ENCODE measurements at regions not wholly inside any gene's neighbourhood (a gene's known extent, or its start where the extent isn't known, plus 50 kb on each side); places are given as distances from the start of the nearest gene placed in this dataset.

- Mint-ChIP-seq H3K4me3 (no peak overlapping the region), H3K36me3 (0 out of 2 replicates have a peak, but pooled peaks cover 3% of the 10 kb centered on the region), H3K27ac (no peak overlapping the region), H3K27me3 (ENCODE audit: low read depth) (no peaks in the 10 kb centered on the region), H3K4me1 (no peaks in the 10 kb centered on the region), H3K9me3 (peaks cover 5% of the 10 kb centered on the region)
- CTCF ChIA-PET: no interaction called here
- POLR2A ChIA-PET: no interaction called here
- no peak for DNase-seq (ENCODE audit: low spot score)
- no peak for ATAC-seq
- TF ChIP-seq NFYB (CRISPR knock-in tag; conservative IDR thresholded peaks at IDR 0.05; ENCODE audit: low read depth) (no peak), GTF2I (CRISPR knock-in tag; conservative IDR thresholded peaks at IDR 0.05) (no peak), ZNF317 (CRISPR knock-in tag; IDR thresholded peaks at IDR 0.05; ENCODE audit: borderline replicate concordance, low read depth) (no peak), ZBTB43 (CRISPR knock-in tag; IDR thresholded peaks at IDR 0.05) (no peak), ZNF232 (CRISPR knock-in tag; IDR thresholded peaks at IDR 0.05) (no peak), E2F5 (CRISPR knock-in tag; IDR thresholded peaks at IDR 0.05) (no peak), ESRRA (CRISPR knock-in tag; IDR thresholded peaks at IDR 0.05; ENCODE audit: borderline replicate concordance) (no peak), TP53 (CRISPR knock-in tag; IDR thresholded peaks at IDR 0.05) (no peak), TEAD4 (CRISPR knock-in tag; IDR thresholded peaks at IDR 0.05) (no peak), JUN (CRISPR knock-in tag; IDR thresholded peaks at IDR 0.05) (no peak), ATF2 (CRISPR knock-in tag; IDR thresholded peaks at IDR 0.05; ENCODE audit: borderline replicate concordance, low read depth) (no peak), IRF2 (CRISPR knock-in tag; IDR thresholded peaks at IDR 0.05; ENCODE audit: borderline replicate concordance, low read depth) (no peak), OVOL2 (CRISPR knock-in tag; IDR thresholded peaks at IDR 0.05; ENCODE audit: borderline replicate concordance) (no peak), GABPB1 (CRISPR knock-in tag; IDR thresholded peaks at IDR 0.05) (no peak)
- TF ChIP-seq, protein P1, sequence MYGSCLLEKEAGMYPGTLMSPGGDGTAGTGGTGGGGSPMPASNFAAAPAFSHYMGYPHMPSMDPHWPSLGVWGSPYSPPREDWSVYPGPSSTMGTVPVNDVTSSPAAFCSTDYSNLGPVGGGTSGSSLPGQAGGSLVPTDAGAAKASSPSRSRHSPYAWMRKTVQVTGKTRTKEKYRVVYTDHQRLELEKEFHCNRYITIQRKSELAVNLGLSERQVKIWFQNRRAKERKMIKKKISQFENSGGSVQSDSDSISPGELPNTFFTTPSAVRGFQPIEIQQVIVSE (CRISPR knock-in tag; IDR thresholded peaks at IDR 0.05; ENCODE audit: borderline replicate concordance): no peak
- TF ChIP-seq, protein P2, sequence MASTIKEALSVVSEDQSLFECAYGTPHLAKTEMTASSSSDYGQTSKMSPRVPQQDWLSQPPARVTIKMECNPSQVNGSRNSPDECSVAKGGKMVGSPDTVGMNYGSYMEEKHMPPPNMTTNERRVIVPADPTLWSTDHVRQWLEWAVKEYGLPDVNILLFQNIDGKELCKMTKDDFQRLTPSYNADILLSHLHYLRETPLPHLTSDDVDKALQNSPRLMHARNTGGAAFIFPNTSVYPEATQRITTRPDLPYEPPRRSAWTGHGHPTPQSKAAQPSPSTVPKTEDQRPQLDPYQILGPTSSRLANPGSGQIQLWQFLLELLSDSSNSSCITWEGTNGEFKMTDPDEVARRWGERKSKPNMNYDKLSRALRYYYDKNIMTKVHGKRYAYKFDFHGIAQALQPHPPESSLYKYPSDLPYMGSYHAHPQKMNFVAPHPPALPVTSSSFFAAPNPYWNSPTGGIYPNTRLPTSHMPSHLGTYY (CRISPR knock-in tag; IDR thresholded peaks at IDR 0.05): no peak
Measured at GRCh38 chr5:157978061-157978460, 119.1 kb upstream of the CLINT1 start.

DNA sequence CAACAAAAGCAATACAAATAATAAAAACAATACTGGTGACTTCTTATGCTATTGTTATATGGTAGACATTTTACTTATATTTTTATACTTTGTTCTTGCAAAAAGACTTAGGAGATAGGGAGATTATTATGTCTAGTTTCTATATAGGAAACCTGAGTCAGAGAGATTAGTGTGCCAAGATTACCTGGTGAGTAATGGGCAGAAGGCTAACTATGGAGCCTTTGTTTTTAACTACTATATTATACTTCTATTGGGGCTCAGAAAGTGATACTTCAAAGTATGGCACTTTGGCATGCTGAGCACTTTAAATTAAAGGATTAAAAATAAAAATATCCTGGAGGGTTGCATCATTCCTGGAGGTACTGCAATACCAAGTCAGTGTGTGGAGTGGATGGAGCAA lies 117.5 kb upstream of the CLINT1 start:
- Mint-ChIP-seq H3K36me3 (no peaks in the 10 kb centered on the region), H3K4me3 (no peak overlapping the region), H3K27ac (no peak overlapping the region), H3K9me3 (no peaks in the 10 kb centered on the region), H3K4me1 (peaks cover 8% of the 10 kb centered on the region), H3K27me3 (ENCODE audit: low read depth) (no peaks in the 10 kb centered on the region)
- ATAC-seq (no peak), DNase-seq (ENCODE audit: low spot score) (no peak)
- ChIA-PET CTCF (interaction anchor here (1.0 to 1.1 kb wide), 2 partner anchors 18 to 27 kb away, joined by 3 read pairs; no protein-coding TSS in a partner anchor), POLR2A (no interaction called here)
- TF ChIP-seq ARID4B (CRISPR knock-in tag; IDR thresholded peaks at IDR 0.05; ENCODE audit: borderline replicate concordance): no peak
- no peak for TF ChIP-seq GABPB1 (CRISPR knock-in tag; IDR thresholded peaks at IDR 0.05)
- TF ChIP-seq, protein P3, sequence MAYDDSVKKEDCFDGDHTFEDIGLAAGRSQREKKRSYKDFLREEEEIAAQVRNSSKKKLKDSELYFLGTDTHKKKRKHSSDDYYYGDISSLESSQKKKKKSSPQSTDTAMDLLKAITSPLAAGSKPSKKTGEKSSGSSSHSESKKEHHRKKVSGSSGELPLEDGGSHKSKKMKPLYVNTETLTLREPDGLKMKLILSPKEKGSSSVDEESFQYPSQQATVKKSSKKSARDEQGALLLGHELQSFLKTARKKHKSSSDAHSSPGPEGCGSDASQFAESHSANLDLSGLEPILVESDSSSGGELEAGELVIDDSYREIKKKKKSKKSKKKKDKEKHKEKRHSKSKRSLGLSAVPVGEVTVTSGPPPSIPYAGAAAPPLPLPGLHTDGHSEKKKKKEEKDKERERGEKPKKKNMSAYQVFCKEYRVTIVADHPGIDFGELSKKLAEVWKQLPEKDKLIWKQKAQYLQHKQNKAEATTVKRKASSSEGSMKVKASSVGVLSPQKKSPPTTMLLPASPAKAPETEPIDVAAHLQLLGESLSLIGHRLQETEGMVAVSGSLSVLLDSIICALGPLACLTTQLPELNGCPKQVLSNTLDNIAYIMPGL (CRISPR knock-in tag; IDR thresholded peaks at IDR 0.05): no peak
- no peak for TF ChIP-seq FOXP1 (CRISPR knock-in tag; IDR thresholded peaks at IDR 0.05; ENCODE audit: borderline replicate concordance)
- no peak for TF ChIP-seq ZNF232 (CRISPR knock-in tag; IDR thresholded peaks at IDR 0.05)
- no peak for TF ChIP-seq ZNF121 (CRISPR knock-in tag; IDR thresholded peaks at IDR 0.05)
- TF ChIP-seq, protein P4, sequence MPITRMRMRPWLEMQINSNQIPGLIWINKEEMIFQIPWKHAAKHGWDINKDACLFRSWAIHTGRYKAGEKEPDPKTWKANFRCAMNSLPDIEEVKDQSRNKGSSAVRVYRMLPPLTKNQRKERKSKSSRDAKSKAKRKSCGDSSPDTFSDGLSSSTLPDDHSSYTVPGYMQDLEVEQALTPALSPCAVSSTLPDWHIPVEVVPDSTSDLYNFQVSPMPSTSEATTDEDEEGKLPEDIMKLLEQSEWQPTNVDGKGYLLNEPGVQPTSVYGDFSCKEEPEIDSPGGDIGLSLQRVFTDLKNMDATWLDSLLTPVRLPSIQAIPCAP (CRISPR knock-in tag; IDR thresholded peaks at IDR 0.05): no peak
- TF ChIP-seq, protein P5, sequence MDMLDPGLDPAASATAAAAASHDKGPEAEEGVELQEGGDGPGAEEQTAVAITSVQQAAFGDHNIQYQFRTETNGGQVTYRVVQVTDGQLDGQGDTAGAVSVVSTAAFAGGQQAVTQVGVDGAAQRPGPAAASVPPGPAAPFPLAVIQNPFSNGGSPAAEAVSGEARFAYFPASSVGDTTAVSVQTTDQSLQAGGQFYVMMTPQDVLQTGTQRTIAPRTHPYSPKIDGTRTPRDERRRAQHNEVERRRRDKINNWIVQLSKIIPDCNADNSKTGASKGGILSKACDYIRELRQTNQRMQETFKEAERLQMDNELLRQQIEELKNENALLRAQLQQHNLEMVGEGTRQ (CRISPR knock-in tag; IDR thresholded peaks at IDR 0.05): no peak
- no peak for TF ChIP-seq HMGA2 (CRISPR knock-in tag; IDR thresholded peaks at IDR 0.05)

Data from WTC11 (cell line).